K562 (cell line): ENCODE measurements at regions not wholly inside any gene's neighbourhood (a gene's known extent, or its start where the extent isn't known, plus 50 kb on each side); places are given as distances from the start of the nearest gene placed in this dataset.

ENCODE experiments used
- ATAC-seq: fragments of 200-7000 bp; cut with Tn5 transposase; 3 replicates; pipeline ENCODE4 v1.9.1; 2020; ENCODE audit warnings: moderate library complexity
- BruUV-seq: library from RNA; stranded (reverse); fragments of 400-500 nt; replicated peaks from 2 replicates; lab custom pipeline; 2021; lab: Mats Ljungman, UMichigan
- CTCF ChIA-PET: fragments of 300-600 bp; formaldehyde crosslinking; extraction: SDS; loops from one replicate; lab custom pipeline; 2021; ENCODE audit warnings: low intra/inter-chr PET ratio; lab: Yijun Ruan, JAX
- POLR2A ChIA-PET: fragments of 300-600, 350-650 bp; sonication (Branson Sonifier 250); formaldehyde crosslinking; extraction: SDS; loops from one replicate; lab custom pipeline; 2021; ENCODE audit warnings: antibody characterized with exemption, inconsistent platforms; lab: Yijun Ruan, JAX
- DNase-seq, 4 experiments: peaks; one replicate each; pipeline versions ENCODE4 v3.0.0 to v3.0.0-alpha.2; 2011 to 2018; ENCODE audit warnings: low spot score in 3 of 4, mixed read lengths in 3 of 4; ENCODE audit errors: extremely low read depth in 1 of 4
- FAIRE-seq: peaks from 2 replicates; lab custom pipeline; 2011; peaks lifted over from hg19 to GRCh38; lab: Jason Lieb, UNC
- H2AFZ ChIP-seq: 2 replicates; pipeline ENCODE4 v1.6.0; 2011; ENCODE audit warnings: low read depth, low read length, control low read depth, inconsistent platforms
- H3K27ac ChIP-seq: fragments of 200-600 bp; 3 replicates; pipeline ENCODE4 v1.8.0; 2011; ENCODE audit warnings: low read depth, mild to moderate bottlenecking, control low read depth, inconsistent platforms, low read length, moderate library complexity, mixed read lengths; ENCODE audit errors: extremely low read depth
- H3K27me3 ChIP-seq, 2 experiments: fragments of 300-600 bp in 1 of 2; 2 replicates in 1 of 2; 3 replicates in 1 of 2; pipeline versions ENCODE4 v1.6.0 to v1.8.0; 2011; ENCODE audit warnings: inconsistent platforms in 2 of 2, low read length in 2 of 2, mild to moderate bottlenecking in 1 of 2, mixed read lengths in 1 of 2, moderate library complexity in 1 of 2; ENCODE audit not compliant: control insufficient read depth in 2 of 2, insufficient read depth in 2 of 2
- H3K36me3 ChIP-seq: fragments of 300-600 bp; 3 replicates; pipeline ENCODE4 v1.8.0; 2011; ENCODE audit warnings: mild to moderate bottlenecking, low read length, inconsistent platforms; ENCODE audit not compliant: control insufficient read depth, insufficient read depth
- H3K4me1 ChIP-seq, 2 experiments: fragments of 200-600 bp in 1 of 2; replicated peaks in 1 of 2; 2 replicates in 1 of 2; 3 replicates in 1 of 2; pipeline versions ENCODE4 v1.5.1 to v1.8.0; 2011; ENCODE audit warnings: inconsistent platforms in 2 of 2, low read length in 2 of 2, mild to moderate bottlenecking in 1 of 2, mixed read lengths in 1 of 2, moderate library complexity in 1 of 2; ENCODE audit not compliant: control insufficient read depth in 2 of 2, insufficient read depth in 2 of 2
- H3K4me2 ChIP-seq: 2 replicates; pipeline ENCODE4 v1.6.1; 2011; ENCODE audit warnings: low read length, control low read depth, inconsistent platforms, mixed read lengths; ENCODE audit not compliant: insufficient read depth
- H3K4me3 ChIP-seq: fragments of 200-600 bp; sonication (generic), shearing (Covaris generic); 2 replicates; pipeline ENCODE4 v1.5.1; 2016; ENCODE audit warnings: control low read depth, inconsistent platforms
- H3K79me2 ChIP-seq: fragments of 200-600 bp; 3 replicates; pipeline ENCODE4 v1.8.0; 2011; ENCODE audit warnings: low read length, inconsistent platforms; ENCODE audit not compliant: control insufficient read depth, insufficient read depth
- H3K9ac ChIP-seq, 2 experiments: 2 replicates each; pipeline versions ENCODE4 v1.6.0 to v1.6.1; 2011; ENCODE audit warnings: low read depth in 2 of 2, low read length in 2 of 2, control low read depth in 1 of 2, inconsistent platforms in 1 of 2, mild to moderate bottlenecking in 1 of 2, mixed read lengths in 1 of 2; ENCODE audit not compliant: insufficient read depth in 1 of 2
- H3K9me1 ChIP-seq: one replicate; pipeline ENCODE4 v1.6.0; 2011; ENCODE audit warnings: inconsistent platforms, mild to moderate bottlenecking, low read length, moderate library complexity; ENCODE audit not compliant: control insufficient read depth, insufficient read depth
- H3K9me3 ChIP-seq: replicated peaks from 2 replicates; pipeline ENCODE4 v1.5.1; 2011; ENCODE audit warnings: low read depth, low read length, inconsistent platforms; ENCODE audit not compliant: control insufficient read depth, insufficient read depth
- H4K20me1 ChIP-seq: replicated peaks from 2 replicates; pipeline ENCODE4 v1.6.1; 2011; ENCODE audit warnings: low read length, inconsistent platforms, mixed read lengths; ENCODE audit not compliant: control insufficient read depth, insufficient read depth
- CBFA2T3 ChIP-seq: fragments of 450-650 bp; IDR thresholded peaks from 2 replicates; pipeline ENCODE4 v1.6.1; 2017
- HDAC2 ChIP-seq: fragments of 450-650 bp; IDR thresholded peaks from 2 replicates; pipeline ENCODE4 v1.6.1; 2016; ENCODE audit warnings: mild to moderate bottlenecking
- MAFK ChIP-seq: IDR thresholded peaks from 2 replicates; pipeline ENCODE4 v1.6.1; 2011; ENCODE audit warnings: low read length, improper control_type of control experiment
- NCOA1 ChIP-seq: fragments of 450-650 bp; IDR thresholded peaks from 2 replicates; pipeline ENCODE4 v1.6.1; 2016; ENCODE audit warnings: low read depth
- PTTG1 ChIP-seq: fragments of 450-650 bp; IDR thresholded peaks from 2 replicates; pipeline ENCODE4 v1.6.1; 2016; ENCODE audit warnings: low read depth, mild to moderate bottlenecking, missing genetic modification characterization, missing compliant biosample characterization
- SAFB ChIP-seq: fragments of 200-400 bp; formaldehyde crosslinking; IDR thresholded peaks from 2 replicates; pipeline ENCODE4 v1.6.1; 2017; ENCODE audit warnings: low read depth, low read length, borderline replicate concordance
- SLC30A9 ChIP-seq: fragments of 250-450 bp; sonication (Bioruptor Pico); IDR thresholded peaks from 2 replicates; pipeline ENCODE4 v1.8.0; 2022; ENCODE audit warnings: mild to moderate bottlenecking, moderate library complexity
- SRSF7 ChIP-seq: fragments of 200-400 bp; formaldehyde crosslinking; optimal IDR thresholded peaks from 2 replicates; pipeline ENCODE3; 2017; ENCODE audit warnings: mild to moderate bottlenecking, low read depth, low read length
- TEAD4 ChIP-seq, 2 experiments: sonication (generic) in 1 of 2; formaldehyde crosslinking in 1 of 2; IDR thresholded peaks; 2 replicates each; pipeline versions ENCODE4 v1.6.1 to v1.8.0; 2012 to 2022; ENCODE audit warnings: borderline replicate concordance in 1 of 2, inconsistent platforms in 1 of 2, low read length in 1 of 2, mild to moderate bottlenecking in 1 of 2, missing genetic modification reagents in 1 of 2
- UBTF ChIP-seq, 2 experiments: IDR thresholded peaks; 2 replicates each; pipeline ENCODE4 v1.6.1; 2012; ENCODE audit warnings: improper control_type of control experiment in 2 of 2, low read depth in 2 of 2, low read length in 2 of 2, borderline replicate concordance in 1 of 2
- ZNF217 ChIP-seq: sonication (generic); formaldehyde crosslinking; IDR thresholded peaks from 2 replicates; pipeline ENCODE4 v1.8.0; 2022; ENCODE audit warnings: mild to moderate bottlenecking, missing genetic modification reagents
- ZNF3 ChIP-seq: fragments of 250-450 bp; sonication (Bioruptor Pico); IDR thresholded peaks from 2 replicates; pipeline ENCODE4 v1.5.0; 2021; ENCODE audit warnings: mild to moderate bottlenecking, moderate library complexity
- ZNF717 ChIP-seq: fragments of 250-450 bp; sonication (Bioruptor Pico); IDR thresholded peaks from 2 replicates; pipeline ENCODE4 v1.5.0; 2021
- ZNF77 ChIP-seq: fragments of 250-450 bp; sonication (Bioruptor Pico); IDR thresholded peaks from 2 replicates; pipeline ENCODE4 v1.5.0; 2020
- ZZZ3 ChIP-seq: fragments of 450-650 bp; IDR thresholded peaks from 2 replicates; pipeline ENCODE4 v1.6.1; 2016; ENCODE audit warnings: antibody characterized with exemption, mild to moderate bottlenecking, moderate library complexity
- WGBS: fragments of 100-300 bp; shearing (Covaris generic); methylation state at CpG from one replicate; pipeline ENCODE4 v1.1.6; 2016; ENCODE audit warnings: low coverage, mixed read lengths; ENCODE audit not compliant: insufficient coverage; ENCODE audit errors: missing lambda C conversion rate; 5-methylcytosine and 5-hydroxymethylcytosine counted together
- in situ Hi-C: fragments of 300-500 bp; cut with MboI; formaldehyde crosslinking; loops from 4 replicates; pipeline ENCODE4 v1.15.0; 2018; ENCODE audit warnings: inconsistent platforms, mixed read lengths
- intact Hi-C: fragments of 100-400 bp; cut with micrococcal nuclease; formaldehyde crosslinking; loops from 2 replicates; pipeline ENCODE4 v1.14.2; 2022
- TF ChIP-seq, protein P1 (sequence below): sonication (generic); IDR thresholded peaks from 2 replicates; pipeline ENCODE4 v1.6.1; 2016
- TF ChIP-seq, protein P2 (sequence below): sonication (generic); formaldehyde crosslinking; IDR thresholded peaks from 2 replicates; pipeline ENCODE4 v1.8.0; 2023; ENCODE audit warnings: mild to moderate bottlenecking, missing genetic modification reagents
- TF ChIP-seq, protein P3 (sequence below): fragments of 250-450 bp; sonication (Bioruptor Pico); IDR thresholded peaks from 2 replicates; pipeline ENCODE4 v1.4.0; 2020; ENCODE audit warnings: mild to moderate bottlenecking, moderate library complexity

DNA sequence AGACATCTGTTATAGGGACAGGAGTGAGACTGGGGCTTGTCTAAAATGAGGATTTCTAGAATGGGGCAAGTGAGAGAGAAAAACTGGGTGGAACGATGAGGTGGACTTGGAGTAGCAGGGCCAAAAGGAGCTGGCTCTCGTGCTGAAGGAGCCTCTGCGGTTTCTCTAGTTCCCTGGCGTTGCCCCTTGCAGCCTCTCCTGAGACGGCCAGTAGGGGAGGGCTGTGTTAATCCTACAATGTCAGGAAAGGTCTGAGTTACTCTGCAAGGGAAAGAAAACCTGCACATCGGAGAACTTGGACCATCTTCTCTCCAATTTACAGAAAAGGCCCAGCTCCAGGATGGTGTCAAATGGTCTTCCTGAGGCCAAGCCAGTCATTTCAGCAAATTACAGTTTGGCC lies 963.8 kb upstream of the FLRT2 start:
- Histone ChIP-seq H4K20me1 (no peaks in the 10 kb centered on the region), H3K79me2 (no peaks in the 10 kb centered on the region), H3K36me3 (no peaks in the 10 kb centered on the region), H3K4me2 (no peak overlapping the region), H3K27ac (no peak overlapping the region), H3K4me1 (no peaks in the 10 kb centered on the region), H3K4me3 (no peak overlapping the region), H3K27me3 (no peaks in the 10 kb centered on the region), H3K9ac (no peak overlapping the region), H2AFZ (no peak overlapping the region), H3K9me3 (no peaks in the 10 kb centered on the region), H3K9me1 (no peaks in the 10 kb centered on the region)
- ChIA-PET CTCF (no interaction called here), POLR2A (no interaction called here)
- no TSS peak for BruUV-seq
- ATAC-seq (no peak), DNase-seq (no peak), FAIRE-seq (no peak)
- intact Hi-C loops, result no loop called here
- in situ Hi-C loops, result no loop called here
- 0% methylated on average over 2 of the region's 6 CpGs for WGBS
- TF ChIP-seq ZNF717 (CRISPR knock-in tag) (no peak), MAFK (no peak), ZNF3 (CRISPR knock-in tag) (no peak), SLC30A9 (CRISPR knock-in tag) (no peak), UBTF (IDR thresholded peaks at IDR 0.05; ENCODE audit: borderline replicate concordance in 1 of 2, low read depth in 2 of 2, low read length in 2 of 2) (no peak), HDAC2 (no peak), CBFA2T3 (no peak), SRSF7 (no peak), NCOA1 (no peak), ZNF77 (no peak), ZNF217 (no peak), SAFB (no peak), ZZZ3 (no peak), PTTG1 (tag) (no peak), TEAD4 (IDR thresholded peaks at IDR 0.05; ENCODE audit: low read length) (no peak), TEAD4 (CRISPR knock-in tag; IDR thresholded peaks at IDR 0.05; ENCODE audit: borderline replicate concordance) (no peak)
- TF ChIP-seq, protein P1, sequence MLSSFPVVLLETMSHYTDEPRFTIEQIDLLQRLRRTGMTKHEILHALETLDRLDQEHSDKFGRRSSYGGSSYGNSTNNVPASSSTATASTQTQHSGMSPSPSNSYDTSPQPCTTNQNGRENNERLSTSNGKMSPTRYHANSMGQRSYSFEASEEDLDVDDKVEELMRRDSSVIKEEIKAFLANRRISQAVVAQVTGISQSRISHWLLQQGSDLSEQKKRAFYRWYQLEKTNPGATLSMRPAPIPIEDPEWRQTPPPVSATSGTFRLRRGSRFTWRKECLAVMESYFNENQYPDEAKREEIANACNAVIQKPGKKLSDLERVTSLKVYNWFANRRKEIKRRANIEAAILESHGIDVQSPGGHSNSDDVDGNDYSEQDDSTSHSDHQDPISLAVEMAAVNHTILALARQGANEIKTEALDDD, result no peak
- TF ChIP-seq, protein P2, sequence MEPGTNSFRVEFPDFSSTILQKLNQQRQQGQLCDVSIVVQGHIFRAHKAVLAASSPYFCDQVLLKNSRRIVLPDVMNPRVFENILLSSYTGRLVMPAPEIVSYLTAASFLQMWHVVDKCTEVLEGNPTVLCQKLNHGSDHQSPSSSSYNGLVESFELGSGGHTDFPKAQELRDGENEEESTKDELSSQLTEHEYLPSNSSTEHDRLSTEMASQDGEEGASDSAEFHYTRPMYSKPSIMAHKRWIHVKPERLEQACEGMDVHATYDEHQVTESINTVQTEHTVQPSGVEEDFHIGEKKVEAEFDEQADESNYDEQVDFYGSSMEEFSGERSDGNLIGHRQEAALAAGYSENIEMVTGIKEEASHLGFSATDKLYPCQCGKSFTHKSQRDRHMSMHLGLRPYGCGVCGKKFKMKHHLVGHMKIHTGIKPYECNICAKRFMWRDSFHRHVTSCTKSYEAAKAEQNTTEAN, result no peak
- TF ChIP-seq, protein P3, sequence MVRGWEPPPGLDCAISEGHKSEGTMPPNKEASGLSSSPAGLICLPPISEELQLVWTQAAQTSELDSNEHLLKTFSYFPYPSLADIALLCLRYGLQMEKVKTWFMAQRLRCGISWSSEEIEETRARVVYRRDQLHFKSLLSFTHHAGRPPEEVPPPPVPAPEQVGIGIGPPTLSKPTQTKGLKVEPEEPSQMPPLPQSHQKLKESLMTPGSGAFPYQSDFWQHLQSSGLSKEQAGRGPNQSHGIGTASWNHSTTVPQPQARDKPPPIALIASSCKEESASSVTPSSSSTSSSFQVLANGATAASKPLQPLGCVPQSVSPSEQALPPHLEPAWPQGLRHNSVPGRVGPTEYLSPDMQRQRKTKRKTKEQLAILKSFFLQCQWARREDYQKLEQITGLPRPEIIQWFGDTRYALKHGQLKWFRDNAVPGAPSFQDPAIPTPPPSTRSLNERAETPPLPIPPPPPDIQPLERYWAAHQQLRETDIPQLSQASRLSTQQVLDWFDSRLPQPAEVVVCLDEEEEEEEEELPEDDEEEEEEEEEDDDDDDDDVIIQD (CRISPR knock-in tag), result no peak
